Mesenchymal stem cell (in vitro differentiated cells and primary cell): ENCODE measurements at regions not wholly inside any gene's neighbourhood (a gene's known extent, or its start where the extent isn't known, plus 50 kb on each side); places are given as distances from the start of the nearest gene placed in this dataset.

Source experiments
- DNase-seq: peaks from one replicate; pipeline ENCODE4 v3.0.0-alpha.2; 2013
- H2AFZ ChIP-seq: one replicate; pipeline ENCODE4 v1.6.1; 2013; ENCODE audit warnings: low read depth, mild to moderate bottlenecking, control low read depth, inconsistent platforms, low read length, moderate library complexity
- H2AK5ac ChIP-seq: 2 replicates; pipeline ENCODE4 v1.6.1; 2013; ENCODE audit warnings: low read length, moderate library complexity, mild to moderate bottlenecking, inconsistent platforms; ENCODE audit not compliant: severe bottlenecking
- H2BK120ac ChIP-seq: one replicate; pipeline ENCODE4 v1.6.1; 2013; ENCODE audit warnings: low read depth, mild to moderate bottlenecking, inconsistent platforms, low read length, moderate library complexity
- H2BK12ac ChIP-seq, 2 experiments: one replicate each; pipeline ENCODE4 v1.6.1; 2013; ENCODE audit warnings: inconsistent platforms in 2 of 2, low read length in 2 of 2, mild to moderate bottlenecking in 2 of 2, moderate library complexity in 2 of 2, control low read depth in 1 of 2
- H2BK15ac ChIP-seq: one replicate; pipeline ENCODE4 v1.6.1; 2013; ENCODE audit warnings: mild to moderate bottlenecking, low read depth, inconsistent platforms; ENCODE audit not compliant: poor library complexity, severe bottlenecking
- H2BK5ac ChIP-seq: 2 replicates; pipeline ENCODE4 v1.6.1; 2013; ENCODE audit warnings: low read depth, mild to moderate bottlenecking, low read length, control low read depth, inconsistent platforms; ENCODE audit not compliant: poor library complexity, severe bottlenecking
- H3K14ac ChIP-seq, 2 experiments: one replicate each; pipeline ENCODE4 v1.6.1; 2013; ENCODE audit warnings: inconsistent platforms in 2 of 2, low read length in 2 of 2, control low read depth in 1 of 2, mild to moderate bottlenecking in 1 of 2, moderate library complexity in 1 of 2
- H3K18ac ChIP-seq, 2 experiments: one replicate each; pipeline ENCODE4 v1.6.1; 2013; ENCODE audit warnings: inconsistent platforms in 2 of 2, low read length in 2 of 2, control low read depth in 1 of 2, low read depth in 1 of 2, mild to moderate bottlenecking in 1 of 2
- H3K23ac ChIP-seq, 2 experiments: one replicate each; pipeline ENCODE4 v1.6.1; 2013; ENCODE audit warnings: inconsistent platforms in 2 of 2, low read length in 2 of 2, mild to moderate bottlenecking in 2 of 2, moderate library complexity in 2 of 2, control low read depth in 1 of 2
- H3K27ac ChIP-seq: 2 replicates; pipeline ENCODE4 v1.5.1; 2013; ENCODE audit warnings: mild to moderate bottlenecking, moderate library complexity, low read length, control low read depth, inconsistent platforms; ENCODE audit not compliant: poor library complexity, severe bottlenecking
- H3K27me3 ChIP-seq, 2 experiments: 2 replicates each; pipeline versions ENCODE4 v1.6.1 to v1.7.0; 2013; ENCODE audit warnings: low read length in 2 of 2, mild to moderate bottlenecking in 2 of 2, moderate library complexity in 2 of 2, control low read depth in 1 of 2, inconsistent platforms in 1 of 2; ENCODE audit not compliant: control insufficient read depth in 1 of 2, insufficient read depth in 1 of 2
- H3K36me3 ChIP-seq, 2 experiments: 2 replicates each; pipeline versions ENCODE4 v1.6.1 to v1.7.0; 2013; ENCODE audit warnings: low read length in 2 of 2, control low read depth in 1 of 2, inconsistent platforms in 1 of 2, low read depth in 1 of 2, mild to moderate bottlenecking in 1 of 2; ENCODE audit not compliant: insufficient read depth in 2 of 2, control insufficient read depth in 1 of 2
- H3K4ac ChIP-seq, 2 experiments: one replicate each; pipeline ENCODE4 v1.6.1; 2013; ENCODE audit warnings: inconsistent platforms in 2 of 2, low read length in 2 of 2, mild to moderate bottlenecking in 2 of 2, moderate library complexity in 2 of 2, control low read depth in 1 of 2, low read depth in 1 of 2
- H3K4me1 ChIP-seq: 2 replicates; pipeline ENCODE4 v1.6.1; 2013; ENCODE audit warnings: low read depth, low read length, control low read depth; ENCODE audit not compliant: control insufficient read depth, insufficient read depth
- H3K4me2 ChIP-seq: 2 replicates; pipeline ENCODE4 v1.6.1; 2013; ENCODE audit warnings: low read length, mild to moderate bottlenecking, inconsistent platforms; ENCODE audit not compliant: poor library complexity, severe bottlenecking
- H3K4me3 ChIP-seq, 2 experiments: 2 replicates each; pipeline versions ENCODE4 v1.5.1 to v1.7.0; 2013; ENCODE audit warnings: low read length in 2 of 2, mild to moderate bottlenecking in 2 of 2, control low read depth in 1 of 2, low read depth in 1 of 2; ENCODE audit not compliant: insufficient read depth in 1 of 2
- H3K79me1 ChIP-seq: replicated peaks from 2 replicates; pipeline ENCODE4 v1.6.1; 2013; ENCODE audit warnings: mild to moderate bottlenecking, control low read depth, low read length, inconsistent platforms; ENCODE audit not compliant: poor library complexity, severe bottlenecking
- H3K9ac ChIP-seq: 2 replicates; pipeline ENCODE4 v1.7.0; 2013; ENCODE audit warnings: mild to moderate bottlenecking, low read length, moderate library complexity
- H3K9me3 ChIP-seq: 2 replicates; pipeline ENCODE4 v1.7.0; 2013; ENCODE audit warnings: mild to moderate bottlenecking, low read length; ENCODE audit not compliant: control insufficient read depth
- H4K8ac ChIP-seq: one replicate; pipeline ENCODE4 v1.6.1; 2013; ENCODE audit warnings: inconsistent platforms, mild to moderate bottlenecking, low read length, moderate library complexity
- H4K91ac ChIP-seq: one replicate; pipeline ENCODE4 v1.6.1; 2013; ENCODE audit warnings: mild to moderate bottlenecking, low read length, inconsistent platforms
- WGBS: methylation state at CpG from one replicate; pipeline ENCODE4 v1.1.7; 2013; ENCODE audit warnings: mixed read lengths; 5-methylcytosine and 5-hydroxymethylcytosine counted together

DNA sequence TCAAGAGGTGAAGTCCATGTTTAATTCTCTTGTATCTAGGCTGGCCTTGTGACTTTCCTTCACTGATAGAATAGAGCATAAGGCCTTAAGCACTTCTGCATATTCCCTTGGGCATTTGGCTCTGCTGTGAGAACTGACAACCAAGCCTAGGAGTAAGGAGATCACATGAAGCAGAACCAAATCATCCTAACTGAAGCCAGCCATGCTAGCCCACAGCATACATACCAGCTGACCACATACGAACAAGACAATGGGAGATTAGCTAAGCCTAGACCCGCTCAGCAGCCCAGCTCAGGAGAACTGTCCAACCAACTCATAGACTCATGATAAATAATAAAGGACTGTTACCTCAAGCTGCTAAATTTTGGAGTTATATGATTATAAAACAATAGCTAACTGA lies 114.6 kb upstream of the NEK7 start:
- Histone ChIP-seq H2BK120ac (no peak overlapping the region), H3K36me3 (no peaks in the 10 kb centered on the region), H2BK12ac (no peak overlapping the region), H2AFZ (no peak overlapping the region), H3K4me1 (no peaks in the 10 kb centered on the region), H2AK5ac (no peak overlapping the region), H3K9ac (no peak overlapping the region), H2BK5ac (no peak overlapping the region), H4K8ac (no peak overlapping the region), H3K4me3 (no peak overlapping the region), H3K27ac (no peak overlapping the region), H3K4me2 (no peak overlapping the region), H4K91ac (no peak overlapping the region), H3K9me3 (no peaks in the 10 kb centered on the region), H3K4ac (no peak overlapping the region), H3K27me3 (no peaks in the 10 kb centered on the region), H3K18ac (no peak overlapping the region), H2BK15ac (no peak overlapping the region), H3K79me1 (no peaks in the 10 kb centered on the region), H3K14ac (no peak overlapping the region), H3K23ac (no peak overlapping the region)
- no peak for DNase-seq
- WGBS, result 94% methylated on average over 2 of the region's 2 CpGs

DNA sequence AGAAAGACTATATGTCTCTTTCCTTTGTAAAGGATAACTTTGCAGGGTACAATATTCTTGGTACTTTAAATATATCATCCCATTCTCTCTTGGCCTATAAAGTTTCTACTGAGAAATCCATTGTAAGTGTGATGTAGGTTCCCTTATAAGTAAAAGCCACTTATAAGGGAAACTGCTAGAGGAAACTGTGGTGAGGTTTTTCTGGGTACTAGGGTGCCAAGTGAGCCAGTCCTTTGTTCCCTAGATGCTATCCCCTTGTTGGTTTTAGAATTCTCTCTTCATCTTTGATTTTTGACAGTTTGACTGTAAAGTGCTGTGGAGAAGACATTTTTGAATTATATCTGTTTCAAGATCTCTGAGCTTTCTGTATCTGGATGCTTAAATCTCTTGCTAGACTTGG lies 108.9 kb upstream of the NEK7 start:
- no peak overlapping the region for H3K27ac ChIP-seq
- no peak overlapping the region for H4K91ac ChIP-seq
- no peaks in the 10 kb centered on the region for H3K79me1 ChIP-seq
- H2BK120ac ChIP-seq, result no peak overlapping the region
- no peak overlapping the region for H3K23ac ChIP-seq
- H2AK5ac ChIP-seq, result no peak overlapping the region
- no peak overlapping the region for H2BK15ac ChIP-seq
- no peak overlapping the region for H3K4me3 ChIP-seq
- no peak overlapping the region for H3K9ac ChIP-seq
- H3K4ac ChIP-seq, result no peak overlapping the region
- H3K4me2 ChIP-seq, result no peak overlapping the region
- no peaks in the 10 kb centered on the region for H3K9me3 ChIP-seq
- H3K14ac ChIP-seq, result no peak overlapping the region
- H2BK12ac ChIP-seq, result no peak overlapping the region
- no peak overlapping the region for H2BK5ac ChIP-seq
- no peaks in the 10 kb centered on the region for H3K4me1 ChIP-seq
- H2AFZ ChIP-seq, result no peak overlapping the region
- H3K18ac ChIP-seq, result no peak overlapping the region
- no peaks in the 10 kb centered on the region for H3K36me3 ChIP-seq
- no peak for DNase-seq
- no peak overlapping the region for H4K8ac ChIP-seq
- no peaks in the 10 kb centered on the region for H3K27me3 ChIP-seq

DNA sequence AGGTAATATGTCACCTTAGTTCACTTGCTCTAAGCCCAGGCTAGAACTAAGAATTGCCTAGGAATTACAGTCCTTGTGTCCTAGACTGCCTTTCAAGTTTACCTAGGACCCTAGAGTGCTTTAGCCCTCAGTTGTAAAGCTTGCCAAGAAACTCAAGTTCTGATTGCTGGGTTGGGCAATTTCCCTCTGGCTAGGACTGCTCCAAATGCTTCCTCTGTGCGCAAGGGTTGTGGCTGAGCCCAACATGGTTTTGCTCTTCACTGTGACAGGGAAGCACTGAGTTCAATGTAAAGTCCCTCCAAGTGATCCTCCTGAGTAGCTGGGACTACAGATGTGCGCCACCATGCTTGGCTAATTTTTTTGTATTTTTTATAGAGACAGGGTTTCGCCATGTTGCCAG lies 102.3 kb upstream of the NEK7 start:
- Histone ChIP-seq H2BK5ac (no peak overlapping the region), H3K14ac (no peak overlapping the region), H2AFZ (no peak overlapping the region), H3K23ac (no peak overlapping the region), H3K4me1 (no peaks in the 10 kb centered on the region), H3K4ac (no peak overlapping the region), H3K27me3 (no peaks in the 10 kb centered on the region), H2BK120ac (no peak overlapping the region), H3K36me3 (no peaks in the 10 kb centered on the region), H3K9me3 (no peaks in the 10 kb centered on the region), H3K27ac (no peak overlapping the region), H3K18ac (no peak overlapping the region), H2BK15ac (no peak overlapping the region), H3K4me3 (no peak overlapping the region), H3K9ac (no peak overlapping the region), H4K91ac (no peak overlapping the region), H3K79me1 (no peaks in the 10 kb centered on the region), H3K4me2 (no peak overlapping the region), H2BK12ac (no peak overlapping the region), H4K8ac (no peak overlapping the region), H2AK5ac (no peak overlapping the region)
- no peak for DNase-seq
- 90% methylated on average over 3 of the region's 3 CpGs for WGBS

DNA sequence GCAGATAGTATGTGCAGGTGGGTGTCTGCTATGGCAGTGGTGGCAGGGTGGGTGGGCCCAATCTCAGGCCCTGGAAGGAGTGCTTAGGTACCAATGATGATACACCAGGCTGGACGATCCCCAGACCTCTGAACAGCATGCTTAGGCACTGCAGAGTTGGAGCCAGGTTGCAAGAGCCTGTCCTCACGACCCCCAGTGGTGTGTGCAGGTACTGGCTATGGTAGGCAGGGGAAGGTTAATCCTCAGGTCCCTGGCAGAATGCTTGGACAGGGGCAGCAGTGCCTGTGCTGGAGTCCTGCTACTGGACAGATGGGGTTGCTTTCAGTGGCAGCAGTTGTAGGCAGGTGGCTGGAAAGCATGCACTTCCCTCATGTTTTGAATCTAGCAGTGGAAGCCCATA lies 100.5 kb upstream of the NEK7 start:
- no peaks in the 10 kb centered on the region for H3K4me1 ChIP-seq
- H2BK12ac ChIP-seq, result no peak overlapping the region
- no peak overlapping the region for H2AFZ ChIP-seq
- no peak overlapping the region for H3K23ac ChIP-seq
- H4K91ac ChIP-seq, result no peak overlapping the region
- H3K14ac ChIP-seq, result no peak overlapping the region
- H3K27ac ChIP-seq, result no peak overlapping the region
- no peaks in the 10 kb centered on the region for H3K36me3 ChIP-seq
- no peak for DNase-seq
- H2AK5ac ChIP-seq, result no peak overlapping the region
- no peak overlapping the region for H3K4me2 ChIP-seq
- H3K27me3 ChIP-seq, result no peaks in the 10 kb centered on the region
- no peak overlapping the region for H2BK5ac ChIP-seq
- 13% methylated on average over 2 of the region's 2 CpGs for WGBS
- no peak overlapping the region for H2BK120ac ChIP-seq
- no peak overlapping the region for H3K18ac ChIP-seq
- H3K79me1 ChIP-seq, result no peaks in the 10 kb centered on the region
- H3K9ac ChIP-seq, result no peak overlapping the region
- H3K4ac ChIP-seq, result no peak overlapping the region
- H4K8ac ChIP-seq, result no peak overlapping the region
- H2BK15ac ChIP-seq, result no peak overlapping the region
- H3K9me3 ChIP-seq, result no peaks in the 10 kb centered on the region
- H3K4me3 ChIP-seq, result no peak overlapping the region
